ENCODE measurements at regions not wholly inside any gene's neighbourhood (a gene's known extent, or its start where the extent isn't known, plus 50 kb on each side); places are given as distances from the start of the nearest gene placed in this dataset.

DNA sequence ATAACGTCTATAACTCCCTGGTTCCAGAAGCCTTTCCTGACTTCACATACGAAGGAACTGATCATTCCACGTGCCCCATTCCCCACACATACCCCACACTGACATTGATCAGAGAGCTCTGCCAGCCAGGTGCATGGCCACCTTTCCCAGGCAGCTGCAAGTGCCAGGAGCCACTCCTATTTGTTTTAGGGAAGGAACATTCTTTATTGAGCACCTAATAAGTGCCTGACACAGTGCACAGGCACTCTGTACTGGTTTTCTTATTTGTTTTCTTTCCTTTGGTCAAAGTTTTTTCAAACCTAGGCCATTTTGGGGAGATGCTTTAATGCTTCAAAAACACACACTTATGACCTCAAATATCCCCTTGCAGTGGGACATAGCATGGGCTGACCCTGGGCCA is 50.0 kb downstream of the PITPNM2 start:
- Histone ChIP-seq H3K4me1 (peaks cover 0 to 16% (median 11%) of the 10 kb centered on the region in 4 donors), H3K4me3 (no peak overlapping the region), H3K9me3 (no peaks in the 10 kb centered on the region), H3K27ac (no peak overlapping the region), H3K36me3 (no peaks in the 10 kb centered on the region), H3K27me3 (no peaks in the 10 kb centered on the region)
- no peak for TF ChIP-seq CTCF (IDR thresholded peaks at IDR 0.05)
- intact Hi-C loops (cut with DNase I; ENCODE audit: low total_unique reads): no loop called here
- no peak for DNase-seq

DNA sequence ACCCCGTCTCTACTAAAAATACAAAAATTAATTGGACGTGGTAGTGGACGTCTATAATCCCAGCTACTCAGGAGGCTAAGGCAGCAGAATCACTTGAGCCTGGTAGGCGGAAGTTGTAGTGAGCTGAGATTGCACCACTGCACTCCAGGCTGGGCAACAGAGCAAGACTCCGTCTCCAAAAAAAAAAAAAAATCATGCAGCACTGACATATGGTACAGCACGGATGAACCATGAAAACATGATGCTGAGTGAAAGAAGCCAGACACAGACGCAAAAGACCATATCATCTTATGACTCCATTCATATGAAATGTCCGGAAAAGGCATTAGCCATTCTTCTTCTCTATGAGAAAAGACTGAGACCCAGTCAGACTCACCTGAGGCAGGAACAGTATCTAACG is 50.4 kb downstream of the PITPNM2 start:
- Histone ChIP-seq H3K36me3 (no peaks in the 10 kb centered on the region), H3K27me3 (no peaks in the 10 kb centered on the region), H3K4me3 (no peak overlapping the region), H3K4me1 (peaks cover 0 to 20% (median 12%) of the 10 kb centered on the region in 4 donors), H3K27ac (no peak overlapping the region), H3K9me3 (no peaks in the 10 kb centered on the region)
- DNase-seq: no peak
- intact Hi-C loops (cut with DNase I; ENCODE audit: low total_unique reads): no loop called here
- no peak for TF ChIP-seq CTCF (IDR thresholded peaks at IDR 0.05)

- no peaks in the 10 kb centered on the region for H3K27me3 ChIP-seq
- peaks cover 0 to 28% (median 19%) of the 10 kb centered on the region in 4 donors for H3K4me1 ChIP-seq
- intact Hi-C loops (cut with DNase I; ENCODE audit: low total_unique reads): no loop called here
- TF ChIP-seq CTCF (IDR thresholded peaks at IDR 0.05): no peak
- H3K4me3 ChIP-seq: no peak overlapping the region
- no peak overlapping the region for H3K27ac ChIP-seq
- no peaks in the 10 kb centered on the region for H3K9me3 ChIP-seq
- no peak for DNase-seq
- no peaks in the 10 kb centered on the region for H3K36me3 ChIP-seq
Observed at GRCh38 chr12:123099560-123100192, 51.2 kb downstream of the PITPNM2 start.

GRCh38 chr12:123098780-123099179 is 52.1 kb downstream of the PITPNM2 start:
- H3K9me3 ChIP-seq: no peaks in the 10 kb centered on the region
- H3K36me3 ChIP-seq: no peaks in the 10 kb centered on the region
- intact Hi-C loops (cut with DNase I; ENCODE audit: low total_unique reads): no loop called here
- H3K4me1 ChIP-seq: peaks cover 6 to 37% (median 28%) of the 10 kb centered on the region in 4 donors
- no peak overlapping the region for H3K27ac ChIP-seq
- no peak for DNase-seq
- H3K27me3 ChIP-seq: no peaks in the 10 kb centered on the region
- no peak for TF ChIP-seq CTCF (IDR thresholded peaks at IDR 0.05)
- no peak overlapping the region for H3K4me3 ChIP-seq

GRCh38 chr12:123097561-123098084 is 53.3 kb downstream of the PITPNM2 start:
- Histone ChIP-seq H3K27me3 (no peaks in the 10 kb centered on the region), H3K36me3 (no peaks in the 10 kb centered on the region), H3K9me3 (no peaks in the 10 kb centered on the region), H3K4me3 (no peak overlapping the region), H3K4me1 (peaks cover 7 to 41% (median 31%) of the 10 kb centered on the region in 4 donors), H3K27ac (peak overlapping the region; percentile 29 to 60)
- intact Hi-C loops (cut with DNase I; ENCODE audit: low total_unique reads): no loop called here
- DNase-seq: peak; percentile 39 to 82
- TF ChIP-seq CTCF (IDR thresholded peaks at IDR 0.05): no peak

Measured in tibial artery (tissue), 4 donors.